GM21723 (cell line): ENCODE measurements at regions not wholly inside any gene's neighbourhood (a gene's known extent, or its start where the extent isn't known, plus 50 kb on each side); places are given as distances from the start of the nearest gene placed in this dataset.

Experiments used
- ATAC-seq: cut with Tn5 transposase; IDR thresholded peaks from one replicate; pipeline ENCODE4 v1.9.1; 2021; ENCODE audit warnings: mild to moderate bottlenecking, moderate library complexity; ENCODE audit not compliant: unreplicated experiment

- ATAC-seq = no peak
Measured at GRCh38 chr16:73547552-73548403, 499.9 kb upstream of the ZFHX3 start.

- no peak for ATAC-seq
Measured at GRCh38 chr16:73546341-73546845, 498.5 kb upstream of the ZFHX3 start.

- no peak for ATAC-seq
Measured at GRCh38 chr16:73545755-73546154, 497.8 kb upstream of the ZFHX3 start.

- no peak for ATAC-seq
Measured at GRCh38 chr16:73545290-73545689, 497.4 kb upstream of the ZFHX3 start.

- no peak for ATAC-seq
Measured at GRCh38 chr16:73544826-73545225, 496.9 kb upstream of the ZFHX3 start.

GRCh38 chr16:73543970-73544599 is 496.2 kb upstream of the ZFHX3 start:
- ATAC-seq = no peak

- no peak for ATAC-seq
Measured at GRCh38 chr16:73543331-73543969, 495.5 kb upstream of the ZFHX3 start.

GRCh38 chr16:73542885-73543284 is 495.0 kb upstream of the ZFHX3 start:
- ATAC-seq = no peak

- no peak for ATAC-seq
Measured at GRCh38 chr16:73537921-73538320, 490.0 kb upstream of the ZFHX3 start.

- ATAC-seq = no peak
Measured at GRCh38 chr16:73536931-73537330, 489.0 kb upstream of the ZFHX3 start.

- no peak for ATAC-seq
Measured at GRCh38 chr16:73531021-73531420, 483.1 kb upstream of the ZFHX3 start.

GRCh38 chr16:73530529-73530928 is 482.6 kb upstream of the ZFHX3 start:
- no peak for ATAC-seq

- no peak for ATAC-seq
Measured at GRCh38 chr16:73529303-73530012, 481.5 kb upstream of the ZFHX3 start.

GRCh38 chr16:73527187-73527586 is 479.3 kb upstream of the ZFHX3 start:
- no peak for ATAC-seq

GRCh38 chr16:73526011-73526804 is 478.3 kb upstream of the ZFHX3 start:
- ATAC-seq = no peak

- no peak for ATAC-seq
Measured at GRCh38 chr16:73523209-73523608, 475.3 kb upstream of the ZFHX3 start.

- ATAC-seq = no peak
Measured at GRCh38 chr16:73521499-73521898, 473.6 kb upstream of the ZFHX3 start.

- ATAC-seq = no peak
Measured at GRCh38 chr16:73515616-73516015, 467.7 kb upstream of the ZFHX3 start.

- no peak for ATAC-seq
Measured at GRCh38 chr16:73510852-73511251, 462.9 kb upstream of the ZFHX3 start.

- no peak for ATAC-seq
Measured at GRCh38 chr16:73506568-73507056, 458.7 kb upstream of the ZFHX3 start.
